HG03139 (cell line): ENCODE measurements at regions not wholly inside any gene's neighbourhood (a gene's known extent, or its start where the extent isn't known, plus 50 kb on each side); places are given as distances from the start of the nearest gene placed in this dataset.

Experiments used
- ATAC-seq: cut with Tn5 transposase; IDR thresholded peaks from one replicate; pipeline ENCODE4 v1.9.1; 2021; ENCODE audit not compliant: unreplicated experiment

GRCh38 chr5:165126598-165126997 lies 1621.2 kb downstream of the MAT2B start:
- no peak for ATAC-seq

DNA sequence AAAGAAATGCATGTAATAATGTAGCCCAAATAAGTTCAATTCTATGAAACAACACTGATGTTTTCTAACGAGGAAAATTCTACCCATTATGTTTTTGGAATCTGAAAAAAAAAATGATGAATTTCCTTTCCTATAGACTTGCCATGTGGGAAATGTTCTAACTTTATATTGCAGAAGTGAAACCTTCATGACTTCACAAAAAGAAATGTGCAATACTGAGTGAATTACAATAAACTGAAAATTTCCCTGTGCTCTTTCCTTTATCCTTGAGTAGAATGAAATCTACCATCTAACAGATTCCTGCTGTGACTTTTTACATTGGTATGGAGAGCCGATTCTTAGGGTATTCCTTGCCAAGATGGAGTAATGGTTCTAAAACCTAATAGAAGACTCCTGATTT lies 1622.5 kb downstream of the MAT2B start:
- no peak for ATAC-seq

DNA sequence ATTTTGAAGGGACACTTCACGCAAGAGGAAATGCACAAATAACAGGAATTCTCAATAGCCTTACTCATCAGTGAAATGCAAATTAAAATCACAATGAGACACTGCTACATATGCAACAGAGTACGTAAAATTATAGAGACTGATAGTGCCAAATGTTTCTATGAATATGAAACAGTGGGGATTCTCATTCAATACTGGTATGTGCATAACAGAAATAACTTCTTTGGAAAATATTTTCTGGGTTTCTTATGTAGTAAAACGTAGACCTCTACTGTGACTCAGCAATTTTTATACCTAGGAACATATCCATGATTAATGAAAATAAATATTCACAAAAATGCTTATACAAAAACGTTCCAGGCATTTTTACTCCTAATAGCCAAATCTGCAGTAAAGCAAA lies 1625.2 kb downstream of the MAT2B start:
- no peak for ATAC-seq

GRCh38 chr5:165134155-165134554 lies 1628.7 kb downstream of the MAT2B start:
- ATAC-seq, result no peak

DNA sequence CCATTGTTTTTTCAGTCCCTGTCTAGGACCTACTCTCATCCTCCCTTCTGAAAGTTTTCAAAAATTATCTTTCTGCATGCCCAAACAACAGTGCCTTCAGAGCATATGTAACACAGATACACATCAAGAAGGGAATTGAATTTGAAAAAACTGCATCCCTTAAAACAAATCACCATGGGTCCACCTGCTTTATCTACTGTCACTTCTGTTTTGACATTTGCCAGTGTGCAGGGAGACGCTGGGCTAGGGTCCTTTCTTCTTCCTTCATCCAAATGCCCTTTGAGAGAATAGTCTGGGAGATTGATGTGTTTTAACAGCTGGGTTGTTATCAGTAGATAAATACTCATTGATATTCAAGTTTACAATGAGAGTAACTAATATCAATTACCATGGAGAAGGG lies 1630.1 kb downstream of the MAT2B start:
- ATAC-seq, result no peak

DNA sequence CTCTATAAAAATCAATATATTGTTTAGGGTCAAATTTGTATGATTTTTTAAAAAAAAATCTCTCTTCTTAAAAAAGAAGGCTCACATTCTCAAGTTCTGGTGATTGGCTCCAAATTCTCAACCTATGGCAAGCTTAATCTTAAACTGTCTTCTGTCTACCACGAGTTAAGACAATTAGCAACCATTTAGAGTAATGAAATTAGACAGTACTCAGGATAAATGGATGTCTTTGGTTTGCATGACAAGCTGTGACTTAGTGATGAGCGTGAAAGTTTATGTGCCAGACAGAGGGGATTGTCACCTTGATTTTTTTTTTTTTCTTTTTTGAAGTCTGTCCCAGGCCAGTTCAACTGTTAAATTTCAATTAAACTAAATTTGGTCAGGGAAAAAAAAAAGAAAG lies 1632.3 kb downstream of the MAT2B start:
- no peak for ATAC-seq

DNA sequence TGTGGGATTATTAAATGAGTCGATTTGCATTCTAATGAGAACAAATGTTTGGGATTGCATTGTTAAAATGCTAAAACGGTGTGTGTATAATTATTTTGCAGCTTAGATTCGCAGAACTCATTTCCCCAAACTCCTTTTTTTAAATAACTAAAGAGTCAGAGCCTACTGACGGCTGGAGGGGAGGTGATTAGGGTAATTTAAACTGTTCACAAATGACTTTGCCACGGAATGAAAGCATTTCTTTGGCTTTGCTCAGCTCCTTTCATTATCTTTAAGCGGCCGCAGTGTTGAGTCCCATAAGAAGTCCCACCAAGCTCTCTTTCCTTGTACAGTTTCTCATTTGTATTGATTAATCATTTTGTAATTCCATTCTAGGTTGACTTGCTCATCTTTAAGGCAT lies 1632.8 kb downstream of the MAT2B start:
- ATAC-seq, result no peak

DNA sequence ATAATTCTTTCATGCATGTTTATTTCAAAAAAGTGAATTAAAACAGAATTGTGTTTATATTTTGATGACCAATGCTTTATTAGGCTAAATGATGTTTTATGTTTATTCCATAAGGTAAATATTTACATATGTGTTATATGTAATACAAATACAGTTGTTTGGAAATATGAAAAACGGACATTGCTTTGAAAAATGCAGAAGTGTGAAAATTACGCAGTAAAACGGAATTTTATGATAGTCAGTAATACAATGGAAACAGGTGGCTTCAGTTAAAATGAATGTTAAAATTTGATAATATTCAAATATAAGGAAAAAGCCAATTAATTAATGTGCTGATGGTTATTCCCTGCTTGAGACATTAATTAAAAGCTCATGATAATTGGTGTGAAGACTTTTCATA lies 1633.8 kb downstream of the MAT2B start:
- ATAC-seq, result no peak

DNA sequence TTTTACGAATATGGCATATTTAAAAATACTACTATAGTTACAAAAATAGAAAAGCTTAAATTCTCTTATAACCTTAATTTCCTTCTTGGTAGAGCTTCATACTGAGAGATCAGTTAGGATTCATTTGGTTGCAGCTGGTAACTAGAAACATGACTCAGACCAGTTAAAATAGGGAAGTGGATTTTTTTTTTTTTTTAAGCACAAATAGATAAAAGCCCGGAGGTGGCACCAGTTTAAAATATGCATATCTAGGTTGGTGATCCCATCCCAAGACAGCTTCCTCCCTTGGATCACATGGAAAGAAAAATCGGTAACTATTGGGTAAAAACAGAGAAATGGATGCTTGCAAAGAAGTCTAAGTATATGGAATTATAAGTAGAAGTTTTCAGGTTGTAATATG lies 1634.3 kb downstream of the MAT2B start:
- ATAC-seq, result no peak

DNA sequence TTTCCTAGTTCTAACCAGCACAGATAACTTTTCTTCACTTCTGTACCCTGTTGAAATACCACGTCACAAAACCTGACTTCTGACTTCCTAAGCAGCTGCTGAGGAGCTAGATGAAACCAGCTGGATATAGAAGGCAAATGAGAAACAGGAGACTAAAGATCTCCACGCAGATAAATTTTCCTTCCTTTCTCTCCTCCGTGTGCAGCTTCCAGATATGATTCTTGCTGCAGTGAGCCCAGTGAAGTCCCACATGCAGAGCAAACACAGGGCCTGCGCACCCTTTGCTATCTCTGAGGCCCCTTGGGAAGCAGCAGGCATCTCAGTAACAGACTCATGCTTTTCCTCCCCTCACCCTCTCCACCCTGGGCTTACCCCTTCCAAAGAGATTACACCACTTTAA lies 1638.3 kb downstream of the MAT2B start:
- no peak for ATAC-seq

DNA sequence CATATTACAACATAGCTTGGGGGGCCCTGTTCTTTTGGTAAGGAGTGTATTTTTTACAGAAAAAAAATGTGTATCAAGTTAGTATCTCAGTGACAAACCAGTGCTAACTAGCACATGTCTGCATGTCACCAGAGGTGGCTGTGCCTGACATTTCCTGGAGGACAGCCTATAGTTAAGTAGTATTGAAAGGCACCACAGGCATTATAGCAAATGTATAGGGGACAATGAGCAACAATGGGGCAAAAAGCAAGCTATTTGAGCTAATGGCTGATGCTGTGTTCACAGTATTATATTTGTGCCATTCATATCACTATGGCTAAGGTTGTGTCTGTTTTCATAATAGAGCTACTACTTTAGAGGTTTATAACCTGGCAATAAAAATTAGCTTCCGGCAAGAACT lies 1644.0 kb downstream of the MAT2B start:
- no peak for ATAC-seq

DNA sequence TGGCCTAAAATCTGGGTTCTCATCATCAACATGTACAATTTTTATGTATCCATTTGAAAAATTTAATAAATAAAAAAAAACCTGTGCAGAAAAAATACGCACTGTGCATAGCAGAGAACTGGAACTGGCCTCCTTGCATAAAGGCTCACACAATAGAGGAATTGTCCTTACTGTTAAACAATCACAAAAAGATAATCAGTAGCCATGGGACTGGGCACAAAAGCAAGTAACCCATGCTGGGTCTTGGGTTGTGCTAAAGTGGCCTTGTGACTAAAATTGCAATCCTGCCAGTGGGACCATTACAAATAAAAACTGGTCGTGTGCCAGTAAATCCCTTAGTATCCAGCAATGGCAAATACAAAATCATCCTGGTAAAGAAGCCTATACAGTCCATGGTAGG lies 1646.6 kb downstream of the MAT2B start:
- ATAC-seq, result no peak

DNA sequence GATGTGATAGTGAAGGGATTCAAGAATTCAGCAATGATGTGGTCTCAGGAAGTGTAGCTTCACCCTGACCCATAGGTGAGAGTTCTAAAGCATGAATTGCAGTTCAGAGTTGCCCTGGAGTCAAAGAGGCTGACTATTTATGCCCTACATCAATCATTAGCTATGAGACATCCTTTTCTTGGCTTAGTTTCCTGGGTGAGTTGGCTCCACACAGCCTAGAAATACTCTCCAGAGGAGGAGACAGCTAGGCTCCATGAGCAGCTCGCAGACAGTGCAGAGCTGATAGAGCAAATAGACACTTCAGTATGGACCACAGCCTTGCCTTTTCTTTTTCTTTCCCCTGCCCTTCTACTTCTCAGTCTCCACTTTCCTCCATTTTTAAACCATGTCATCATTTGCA lies 1651.8 kb downstream of the MAT2B start:
- no peak for ATAC-seq

DNA sequence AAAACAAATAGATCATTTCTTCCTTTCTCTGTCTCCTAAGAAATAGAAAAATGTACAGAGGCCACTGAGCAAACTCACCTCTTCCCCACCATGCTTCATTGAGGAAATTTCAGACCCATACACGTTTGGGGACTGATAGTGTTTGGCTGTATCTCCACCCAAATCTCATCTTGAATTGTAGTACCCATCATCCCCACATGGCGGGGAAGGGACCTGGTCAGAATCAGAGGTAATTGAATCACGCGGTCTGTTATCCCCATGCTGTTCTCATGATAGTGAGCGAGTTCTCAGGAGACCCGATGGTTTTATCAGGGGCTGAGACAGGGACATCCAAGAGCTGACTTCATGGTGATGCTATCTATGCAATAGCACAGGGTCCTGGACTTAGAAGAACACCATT lies 1655.8 kb downstream of the MAT2B start:
- ATAC-seq, result no peak

DNA sequence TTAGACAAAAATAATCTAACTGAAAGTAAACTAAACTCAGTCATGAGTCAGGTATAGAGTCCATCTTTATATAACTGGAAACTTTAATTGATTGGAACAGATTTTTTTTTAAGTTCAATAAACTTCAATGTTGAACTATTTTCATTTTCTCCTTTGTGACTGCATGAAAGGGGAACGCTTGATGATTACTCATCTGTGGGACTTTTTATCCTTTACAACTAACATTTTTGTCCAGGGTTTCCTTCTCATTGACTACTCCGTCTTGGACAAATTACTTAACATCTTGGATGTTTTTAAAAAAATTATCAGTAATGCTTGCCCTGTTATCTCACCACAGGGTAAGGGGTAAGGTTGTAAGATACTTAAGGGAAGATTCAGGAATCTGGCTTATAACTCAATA lies 1658.4 kb downstream of the MAT2B start:
- ATAC-seq, result no peak

GRCh38 chr5:165173651-165174050 lies 1668.2 kb downstream of the MAT2B start:
- ATAC-seq, result no peak

DNA sequence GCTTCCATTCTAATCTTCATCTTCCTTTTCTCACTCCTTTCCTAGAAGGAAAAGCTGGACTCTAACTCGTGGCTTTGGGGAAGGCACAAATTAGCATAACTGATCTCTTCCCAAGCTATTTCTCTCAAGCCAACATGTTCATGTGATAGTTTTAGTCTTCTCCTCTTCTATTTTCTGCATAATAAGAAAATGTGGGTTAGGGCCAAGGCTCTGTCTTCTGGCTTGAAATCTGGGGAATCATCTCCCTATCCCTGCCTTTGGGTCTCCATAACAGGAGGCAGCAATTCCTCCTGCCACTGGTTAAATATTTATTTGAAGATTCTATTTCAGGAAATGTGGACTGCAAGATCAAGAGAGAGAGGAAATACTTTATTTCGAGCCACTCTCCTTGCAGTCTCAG lies 1669.6 kb downstream of the MAT2B start:
- no peak for ATAC-seq

DNA sequence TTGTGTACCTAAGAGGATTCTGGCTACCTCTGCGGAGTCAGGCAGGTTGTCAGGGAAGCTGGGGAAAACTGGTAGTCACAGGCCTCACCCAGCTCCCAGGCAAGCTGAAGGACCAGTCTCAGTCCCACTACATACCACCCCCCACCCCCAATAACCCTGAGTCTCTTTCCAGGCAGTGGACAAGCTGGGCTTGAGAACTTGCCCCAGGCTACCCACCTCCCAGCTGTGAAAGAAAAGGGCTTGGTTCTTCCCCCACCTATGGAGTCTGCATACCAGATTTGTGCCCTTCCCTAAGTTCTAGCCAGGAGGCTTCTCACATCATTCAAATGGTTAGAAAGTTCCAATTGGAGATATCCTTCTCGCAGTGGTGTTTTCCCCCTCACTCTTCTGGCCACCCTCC lies 1678.8 kb downstream of the MAT2B start:
- ATAC-seq, result no peak

DNA sequence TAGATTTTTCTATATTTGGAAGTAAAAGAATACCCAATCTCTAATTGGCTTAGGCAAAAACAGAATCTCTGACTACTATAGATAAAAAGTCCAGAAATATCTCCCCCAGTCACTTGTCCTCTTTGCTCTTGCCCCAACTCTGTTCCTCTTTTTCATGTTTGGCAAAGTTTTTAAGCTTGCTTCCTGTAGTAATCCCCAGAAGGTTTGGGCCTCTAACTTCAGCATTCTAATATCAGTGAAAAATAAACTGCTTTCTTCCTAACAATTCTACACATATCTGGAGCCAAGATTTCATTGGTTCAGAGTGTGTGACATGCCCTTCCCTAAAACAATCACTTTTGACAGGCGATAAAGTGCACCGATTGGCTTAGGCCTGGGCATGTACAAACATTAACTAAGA lies 1680.3 kb downstream of the MAT2B start:
- ATAC-seq, result no peak

DNA sequence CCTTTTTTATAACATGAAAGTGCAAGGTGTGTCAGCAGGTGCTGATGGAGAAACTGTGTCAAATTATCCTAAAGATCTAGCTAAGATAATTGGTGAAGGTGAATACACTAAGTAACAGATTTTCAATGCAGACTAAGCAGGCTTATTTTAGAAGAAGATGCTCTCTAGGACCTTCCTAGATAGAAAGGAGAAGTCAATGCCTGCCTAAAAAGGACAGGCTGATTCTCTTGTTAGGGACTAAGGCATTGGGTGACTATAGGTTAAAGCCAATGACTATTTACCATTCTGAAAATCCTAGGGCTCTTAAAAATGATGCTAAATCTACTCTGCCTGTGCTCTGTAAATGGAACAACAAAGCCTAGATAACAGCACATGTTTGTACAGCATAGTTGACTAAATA lies 1682.4 kb downstream of the MAT2B start:
- ATAC-seq, result no peak

DNA sequence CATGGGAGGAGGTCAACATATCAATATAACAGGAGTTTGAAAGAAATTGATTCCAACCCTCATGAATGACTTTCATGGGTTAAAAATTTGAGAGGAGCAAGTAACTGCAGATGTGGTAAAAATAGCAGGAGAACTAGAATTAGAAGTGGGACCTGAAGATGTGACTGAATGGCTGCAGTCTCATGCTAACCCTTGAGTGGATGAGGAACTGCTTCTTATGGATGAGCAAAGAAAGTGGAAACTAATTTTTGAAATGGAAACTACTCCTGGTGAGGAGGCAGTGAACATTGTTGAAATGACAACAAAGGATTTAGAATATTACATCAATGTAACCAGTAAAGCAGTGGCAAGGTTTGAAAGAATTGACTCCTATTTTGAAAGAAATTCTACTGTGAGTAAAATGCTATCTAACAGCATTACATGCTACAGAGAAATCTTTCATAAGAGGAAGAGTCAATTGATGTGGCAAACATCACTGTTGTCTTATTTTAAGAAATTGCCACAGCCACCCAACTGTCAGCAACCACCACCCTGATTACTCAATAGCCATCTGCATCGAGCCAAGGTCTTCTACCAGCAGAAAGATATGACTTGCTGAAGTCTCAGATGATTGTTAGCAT lies 1683.2 kb downstream of the MAT2B start:
- ATAC-seq, result no peak

DNA sequence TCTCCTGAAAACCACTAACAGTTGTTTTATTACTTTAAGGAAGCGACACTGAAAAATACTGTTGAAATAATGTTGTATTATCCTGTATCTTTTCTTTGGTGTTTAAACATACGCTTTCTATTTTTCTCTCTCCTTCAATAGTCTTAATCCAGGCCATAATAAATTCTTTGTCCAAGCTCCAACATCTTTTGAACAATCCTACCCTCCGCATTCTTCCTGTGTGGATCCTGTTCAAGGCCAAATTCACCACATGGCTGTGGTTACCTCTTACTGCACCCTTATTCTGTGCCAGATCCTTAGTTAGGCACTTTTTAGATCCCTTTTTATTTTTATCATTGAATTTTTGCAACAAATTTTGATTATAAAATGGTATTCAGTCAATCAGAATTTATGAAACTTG lies 1691.5 kb downstream of the MAT2B start:
- no peak for ATAC-seq

- no peak for ATAC-seq
Measured at GRCh38 chr5:165201369-165201768, 1696.0 kb downstream of the MAT2B start.
